HS-5 (cell line): ENCODE measurements at regions not wholly inside any gene's neighbourhood (a gene's known extent, or its start where the extent isn't known, plus 50 kb on each side); places are given as distances from the start of the nearest gene placed in this dataset.

Source experiments
- DNase-seq: peaks from one replicate; pipeline ENCODE4 v3.0.0-alpha.2; 2012; ENCODE audit warnings: low read depth

DNA sequence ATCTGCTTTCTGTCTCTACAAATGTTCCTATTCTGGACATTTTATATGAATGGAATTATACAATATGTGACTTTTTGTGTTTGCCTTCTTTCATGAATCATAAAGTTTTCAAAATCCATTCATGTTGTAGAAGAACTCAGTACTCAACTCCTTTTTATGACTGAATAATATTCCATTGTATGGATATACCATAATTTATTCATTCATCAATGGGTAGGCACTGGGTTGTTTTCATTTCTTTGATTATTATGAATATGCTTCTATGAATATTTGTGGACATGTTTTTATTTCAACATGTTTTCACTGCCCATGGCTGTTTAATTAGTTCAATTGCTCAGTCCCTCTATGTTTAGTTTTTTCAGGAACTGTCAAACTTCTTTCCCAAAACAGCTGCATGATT is 76.5 kb upstream of the GTSF1L start:
- DNase-seq: no peak

DNA sequence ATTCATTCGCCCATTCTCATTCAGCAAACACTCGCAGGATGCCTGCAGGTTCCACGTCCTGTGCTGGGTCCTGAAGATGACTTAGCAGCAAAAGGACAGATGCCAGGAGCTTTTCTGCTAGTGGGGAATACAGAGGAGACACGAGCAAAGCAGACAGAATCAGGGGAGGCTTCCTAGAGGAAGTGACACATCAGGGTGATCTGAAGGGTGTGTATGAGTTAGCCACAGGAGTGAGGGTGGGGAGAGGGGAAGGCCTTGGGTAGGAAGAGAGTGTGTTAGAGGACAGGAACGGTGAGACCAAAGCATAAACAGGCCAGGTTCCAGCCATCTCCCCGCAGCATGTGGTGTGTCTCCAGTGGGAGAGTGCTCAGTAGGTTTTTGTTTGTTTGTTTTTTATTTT is 73.4 kb upstream of the GTSF1L start:
- no peak for DNase-seq

DNA sequence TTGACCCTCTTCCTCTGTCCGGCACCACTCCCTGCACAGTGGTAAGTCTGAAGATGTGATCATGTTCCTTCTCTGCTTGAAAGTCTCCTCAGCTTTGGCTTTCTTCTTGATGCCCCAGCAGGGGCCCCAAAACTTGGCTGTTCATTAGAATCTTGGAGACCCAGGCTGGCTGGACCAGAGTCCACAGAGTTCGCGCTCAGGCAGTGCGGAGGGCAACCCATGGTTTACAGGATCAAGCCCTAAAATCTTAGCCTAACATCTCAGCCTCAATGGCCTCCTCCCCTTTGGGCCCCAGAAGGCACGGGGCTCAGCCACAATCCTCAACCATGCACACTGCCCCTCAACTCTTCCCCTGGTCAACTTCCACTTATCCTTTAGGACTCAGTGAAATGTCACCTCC is 72.9 kb upstream of the GTSF1L start:
- DNase-seq: no peak

DNA sequence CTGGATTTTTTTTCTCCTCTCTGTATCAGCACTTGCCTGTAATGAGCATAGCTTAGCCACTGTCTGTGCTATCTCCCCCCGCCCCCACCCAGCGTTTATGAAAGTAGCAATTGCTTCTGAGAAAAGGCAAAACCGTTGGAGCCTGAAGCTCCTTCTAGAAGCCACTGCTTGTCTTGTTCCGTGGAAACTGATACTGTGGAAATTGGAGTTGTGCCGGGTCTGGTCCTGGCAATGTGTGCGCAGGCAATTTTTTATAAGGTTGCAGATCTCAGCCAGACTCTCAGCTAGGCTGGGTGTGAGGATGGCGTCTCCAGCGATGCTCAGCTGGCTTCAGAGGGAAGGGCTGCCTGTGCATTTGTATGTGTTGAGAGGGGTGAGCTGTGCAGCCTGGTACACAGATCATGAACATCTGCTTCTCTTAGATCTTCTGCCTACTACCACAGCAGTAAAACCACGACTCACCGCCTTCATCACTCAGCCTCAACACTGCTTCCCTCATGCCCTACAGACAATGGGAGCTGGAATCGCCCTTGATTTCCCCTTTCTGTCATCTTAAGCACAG is 72.4 kb upstream of the GTSF1L start:
- DNase-seq: no peak

DNA sequence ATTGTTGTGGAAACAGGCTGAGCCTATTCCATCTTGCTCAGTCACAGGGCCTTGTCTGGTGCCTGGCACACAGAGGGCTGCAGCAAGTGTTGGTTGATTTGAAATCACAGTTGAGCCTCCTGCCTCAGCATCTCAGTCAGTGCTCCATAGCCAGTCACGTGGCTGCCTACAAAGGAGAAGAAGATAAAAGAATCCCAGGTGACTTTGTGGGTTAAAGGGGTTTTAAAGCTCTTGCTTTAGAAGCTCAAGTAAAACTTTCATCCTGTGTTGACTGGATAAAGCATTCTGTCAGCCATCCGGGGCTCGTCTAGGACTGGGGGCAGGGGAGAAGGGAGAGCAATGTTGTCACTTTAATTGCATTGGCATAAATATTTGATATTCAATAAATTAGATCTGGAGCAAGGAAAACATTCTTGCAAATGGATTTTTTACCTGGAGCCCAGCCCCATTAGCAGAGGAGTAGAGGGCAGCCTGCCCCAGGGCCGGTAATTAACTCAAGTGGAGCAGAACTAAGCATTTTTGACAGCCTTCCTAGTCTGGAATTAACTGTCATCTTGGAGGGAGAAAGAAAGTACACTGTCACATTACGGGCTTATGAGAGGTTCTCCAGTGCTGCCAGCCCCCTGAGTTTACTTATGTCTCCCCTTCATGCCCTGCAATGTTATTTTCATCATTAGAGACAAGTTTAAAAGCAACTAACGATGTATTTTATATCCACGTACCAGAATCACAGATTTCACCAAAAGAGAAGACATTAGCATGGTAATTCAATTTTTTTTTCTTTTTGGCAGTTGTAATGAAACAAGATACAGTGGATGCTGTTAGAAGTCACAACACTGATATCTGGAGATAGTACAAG is 71.7 kb upstream of the GTSF1L start:
- no peak for DNase-seq

DNA sequence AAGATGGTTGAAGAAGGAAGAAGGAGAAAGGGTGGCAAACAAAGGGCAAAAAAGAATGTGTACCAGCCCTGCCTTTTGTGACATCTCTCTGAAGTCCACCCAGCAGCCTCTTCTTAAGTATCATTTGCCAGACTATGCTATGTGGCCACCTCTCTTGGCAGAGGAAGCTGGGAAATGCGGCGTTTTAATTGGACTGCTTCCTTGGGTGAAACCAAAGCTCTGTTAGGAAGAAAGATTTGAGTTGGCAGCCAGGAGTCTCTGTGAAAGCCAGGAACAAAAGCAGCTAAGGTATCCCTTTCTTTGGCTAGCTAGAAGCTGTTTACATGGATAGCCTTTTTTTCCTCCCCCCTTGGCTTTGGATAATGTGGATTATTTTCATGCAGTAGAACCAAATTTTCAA is 67.5 kb upstream of the GTSF1L start:
- DNase-seq: no peak

DNA sequence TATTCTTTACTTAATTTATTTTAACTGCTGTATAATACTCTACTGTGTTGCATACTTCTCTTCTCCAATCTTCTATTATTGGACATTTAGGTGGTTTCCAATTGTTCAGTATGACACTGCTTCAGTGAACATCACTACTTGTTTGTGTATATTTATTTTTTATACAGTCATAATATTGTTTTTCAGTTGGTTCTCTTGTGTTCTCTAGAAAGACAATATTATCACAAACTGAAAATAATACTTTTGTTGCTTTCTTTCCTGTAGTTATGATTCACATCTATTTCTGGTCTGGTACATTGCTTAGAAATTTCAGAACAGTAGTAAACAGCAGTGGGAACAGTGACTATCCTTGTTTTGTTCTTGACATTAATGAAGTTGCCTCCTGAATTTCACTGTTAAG is 62.8 kb upstream of the GTSF1L start:
- DNase-seq: no peak

DNA sequence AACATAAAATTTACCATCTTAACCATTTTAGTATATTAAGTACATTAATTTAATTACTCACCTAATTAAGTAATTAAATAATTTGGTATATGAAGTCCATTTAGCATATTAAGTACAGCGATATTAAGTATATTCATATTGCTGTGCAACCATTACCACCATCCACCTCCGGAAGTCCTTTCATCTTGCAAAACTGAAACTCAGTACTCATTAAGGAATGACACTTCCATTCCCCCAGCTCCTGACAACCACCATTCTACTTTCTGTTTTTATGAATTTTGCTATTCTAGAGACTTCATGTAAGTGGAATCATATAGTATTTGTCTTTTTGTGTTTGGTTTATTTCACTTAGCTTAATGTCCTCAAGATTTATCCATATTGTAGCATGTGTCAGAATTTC is 61.1 kb upstream of the GTSF1L start:
- no peak for DNase-seq

DNA sequence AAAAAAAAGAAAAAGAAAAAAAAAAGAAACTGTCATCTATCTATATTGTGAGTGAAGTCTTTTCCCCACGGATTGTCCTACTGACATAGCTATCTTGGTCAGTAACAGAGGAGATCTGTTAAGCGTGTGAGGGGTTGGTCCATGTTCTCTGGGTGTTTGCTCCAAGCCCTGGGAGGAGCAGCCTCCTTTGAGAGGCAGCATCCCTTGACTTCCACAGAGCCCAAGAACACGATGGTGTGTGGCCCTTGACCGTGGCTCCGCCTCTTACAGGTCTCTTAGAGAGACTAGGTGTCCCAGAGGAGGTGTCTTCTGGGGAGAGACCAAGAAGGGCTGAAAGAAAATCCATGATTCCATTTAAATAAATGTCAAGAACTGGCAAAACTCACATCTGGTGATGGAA is 60.1 kb upstream of the GTSF1L start:
- DNase-seq: no peak

DNA sequence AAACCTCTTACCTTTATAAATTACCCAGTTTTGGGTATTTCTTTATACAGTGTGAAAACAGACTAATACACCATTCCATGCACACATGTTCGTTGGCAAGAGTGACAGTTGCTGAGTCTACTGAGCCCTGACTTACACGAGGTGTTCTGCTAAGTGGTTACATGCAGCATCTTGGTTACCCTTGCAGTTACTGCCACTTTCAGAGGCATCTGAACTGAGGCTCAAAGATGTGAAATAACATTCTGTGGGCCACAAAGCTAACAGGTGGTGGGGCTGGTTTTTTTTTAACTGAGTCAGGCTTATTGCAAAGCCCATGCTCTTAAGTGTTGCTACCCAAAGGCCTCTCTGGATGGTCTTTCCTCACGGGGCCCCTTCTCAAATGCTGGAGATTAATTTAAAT is 54.4 kb upstream of the GTSF1L start:
- no peak for DNase-seq

DNA sequence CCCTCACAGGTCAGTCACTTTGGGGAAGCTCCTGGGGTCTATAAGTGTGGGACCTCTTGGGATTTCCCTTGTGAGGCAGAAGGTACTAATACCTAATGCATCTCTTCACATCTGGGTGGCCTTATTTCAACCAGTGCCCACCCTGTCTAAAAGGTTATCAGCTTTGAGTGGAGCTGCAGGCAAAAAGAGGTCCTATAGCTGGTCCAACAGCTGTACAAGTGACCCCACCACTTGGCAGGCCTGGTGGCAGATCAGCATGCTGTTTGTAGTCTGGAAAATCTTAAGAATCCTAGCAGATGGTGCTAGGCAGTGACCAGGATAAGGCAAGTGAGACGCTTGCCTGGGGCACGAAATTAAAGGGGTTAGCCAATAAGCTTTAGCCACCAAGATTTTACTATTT is 51.6 kb upstream of the GTSF1L start:
- DNase-seq: no peak

DNA sequence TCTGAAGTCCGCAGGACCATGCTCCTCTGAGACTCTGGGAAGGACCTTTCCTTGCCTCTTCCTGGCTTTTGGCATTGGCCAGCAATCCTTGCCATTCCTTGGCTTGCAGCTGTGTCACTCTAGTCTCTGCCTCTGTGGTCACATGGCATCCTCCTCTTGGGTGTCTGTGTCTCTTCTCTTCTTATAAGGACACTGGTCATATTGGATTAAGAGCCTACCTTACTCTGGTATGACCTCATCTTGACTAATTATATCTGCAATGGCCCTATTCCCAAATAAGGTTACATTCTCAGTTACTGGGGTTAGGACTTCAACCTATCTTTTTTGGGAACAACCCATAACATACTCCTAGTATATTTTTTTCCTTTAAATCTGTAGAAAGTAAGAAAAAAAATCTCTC is 49.9 kb upstream of the GTSF1L start:
- no peak for DNase-seq
